ENCODE measurements at regions not wholly inside any gene's neighbourhood (a gene's known extent, or its start where the extent isn't known, plus 50 kb on each side); places are given as distances from the start of the nearest gene placed in this dataset.
"Not testable (repeated sequence)": the region's sequence is repeated elsewhere in the genome, so short reads cannot be mapped to it uniquely, and the experiment has no call there.

- DNase-seq = no peak
Measured at GRCh38 chr2:5187283-5187682, 504.9 kb upstream of the SOX11 start.

DNA sequence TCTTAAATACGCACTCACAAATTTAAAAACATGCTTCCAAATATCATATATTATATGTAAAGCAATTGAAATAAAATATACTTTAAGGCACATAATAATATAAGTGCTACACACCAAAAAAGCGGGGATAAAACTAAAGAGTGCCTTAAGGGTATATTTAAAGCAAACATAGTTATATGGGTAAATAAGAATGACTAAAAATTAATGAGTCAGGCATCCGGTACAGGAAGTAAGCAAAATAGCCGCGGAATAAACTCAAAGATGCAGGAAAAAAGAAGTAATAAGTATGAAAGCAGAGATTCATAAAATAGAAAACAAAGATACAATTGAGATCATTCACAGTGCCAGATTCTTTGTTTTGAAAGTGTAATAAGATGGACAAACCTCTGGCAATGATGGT lies 503.5 kb upstream of the SOX11 start:
- DNase-seq = no peak

GRCh38 chr2:5190023-5190422 lies 502.2 kb upstream of the SOX11 start:
- DNase-seq = no peak

DNA sequence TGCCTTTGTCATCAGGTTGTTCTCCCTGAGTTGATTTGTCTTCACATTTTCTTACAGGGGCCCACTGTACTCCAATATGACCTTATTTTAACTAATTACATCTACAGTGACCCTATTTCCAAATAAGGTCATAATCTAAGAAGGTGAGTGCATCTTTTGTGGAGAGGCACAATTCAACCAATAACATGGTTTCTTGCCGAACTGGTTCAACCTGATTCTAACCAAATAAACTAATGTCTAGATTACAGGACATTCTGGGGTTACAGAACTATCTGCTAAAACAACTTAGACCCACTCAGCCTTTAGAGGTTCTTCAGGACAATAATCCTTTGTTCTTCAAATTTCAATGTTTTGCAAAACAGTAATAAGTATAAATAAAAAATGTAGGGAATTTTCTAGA lies 496.5 kb upstream of the SOX11 start:
- DNase-seq = no peak

DNA sequence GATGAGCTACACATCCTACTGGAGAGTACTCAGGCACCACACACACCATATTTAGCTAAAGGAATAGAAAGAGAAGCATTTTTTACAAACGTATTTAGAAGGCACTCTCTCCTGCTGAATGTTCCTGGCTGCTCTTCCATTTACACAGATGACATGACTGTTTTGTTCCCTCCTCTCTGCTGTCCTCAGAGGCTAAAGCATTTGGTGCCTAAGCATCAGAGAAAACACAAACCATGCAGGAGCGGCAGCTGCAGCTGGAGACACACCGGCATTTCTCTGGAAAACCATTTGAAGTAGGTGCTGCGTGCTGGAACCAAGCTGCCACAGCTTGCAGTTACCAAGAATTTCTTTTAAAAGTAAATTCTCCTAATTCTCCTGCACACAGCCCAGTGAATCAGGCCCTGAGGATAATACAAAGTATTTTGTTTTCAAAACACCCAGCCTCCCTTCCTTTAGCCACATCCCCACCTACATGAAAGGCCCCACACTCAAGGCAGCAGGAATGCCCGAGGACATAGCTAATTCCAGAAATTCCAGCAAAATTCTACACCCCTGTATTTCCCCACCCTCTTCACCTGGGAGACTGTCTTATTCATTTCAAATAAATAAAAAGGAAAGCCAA lies 488.9 kb upstream of the SOX11 start:
- peak; percentile 32 for DNase-seq

GRCh38 chr2:5206742-5207141 lies 485.4 kb upstream of the SOX11 start:
- not testable (repeated sequence) for DNase-seq

DNA sequence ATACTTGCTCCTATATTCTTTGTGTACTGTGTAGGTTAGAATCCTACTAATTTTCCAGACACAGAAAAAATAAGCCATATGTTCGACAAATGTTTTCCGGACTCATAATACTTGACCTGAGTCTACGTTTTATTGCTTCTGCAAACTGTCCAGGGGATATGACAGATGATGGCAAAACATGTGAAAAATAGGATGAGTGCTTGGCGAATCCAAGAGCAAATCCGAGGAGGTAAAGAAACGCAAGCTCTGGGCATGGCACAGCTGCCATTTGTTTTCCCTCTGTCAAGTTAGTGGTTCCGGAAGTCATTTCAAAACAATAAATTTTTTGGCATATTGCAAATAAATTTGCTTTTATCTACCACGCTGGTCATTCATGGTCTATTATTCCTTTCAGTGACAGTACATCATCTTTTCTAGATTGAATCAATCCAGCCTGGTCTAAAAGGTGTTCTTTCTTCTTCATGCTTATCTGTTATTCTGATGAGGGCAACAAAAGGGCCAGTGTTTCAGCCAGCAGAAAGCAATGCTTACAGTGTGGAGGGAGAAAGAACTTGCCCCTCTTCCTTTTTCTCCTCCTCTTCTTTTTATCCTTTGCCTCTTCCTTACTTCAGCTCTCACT lies 476.1 kb upstream of the SOX11 start:
- DNase-seq = no peak

DNA sequence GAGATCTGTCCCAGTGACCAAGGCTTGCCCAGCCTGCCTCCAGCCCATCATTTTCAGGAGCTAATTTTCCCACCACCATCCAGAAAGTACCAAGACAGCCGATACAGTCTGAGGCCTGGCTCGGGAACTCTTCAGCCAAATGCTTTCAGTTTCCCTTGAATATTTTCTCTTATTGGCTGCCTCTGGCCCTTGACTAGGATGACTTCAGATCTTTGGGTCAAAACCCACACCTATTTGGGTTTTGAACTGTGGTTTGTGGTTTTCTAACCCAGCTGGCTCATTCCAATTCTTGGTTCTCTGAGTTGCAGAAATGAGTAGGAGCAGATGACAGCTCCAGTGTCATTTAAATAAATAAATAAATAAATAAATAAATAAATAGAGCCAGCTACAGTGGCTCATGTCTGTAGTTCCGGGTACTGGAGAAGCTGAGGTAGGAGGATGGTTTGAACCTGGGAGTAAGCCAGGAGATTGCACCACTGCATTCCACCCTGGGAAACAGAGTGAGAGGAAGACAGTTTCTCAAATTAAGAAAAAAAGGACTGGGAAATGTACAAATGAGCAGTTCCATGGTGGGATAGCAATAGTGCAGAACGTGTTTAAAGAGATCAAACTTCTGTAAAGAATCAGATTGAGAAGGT lies 465.0 kb upstream of the SOX11 start:
- no peak for DNase-seq

DNA sequence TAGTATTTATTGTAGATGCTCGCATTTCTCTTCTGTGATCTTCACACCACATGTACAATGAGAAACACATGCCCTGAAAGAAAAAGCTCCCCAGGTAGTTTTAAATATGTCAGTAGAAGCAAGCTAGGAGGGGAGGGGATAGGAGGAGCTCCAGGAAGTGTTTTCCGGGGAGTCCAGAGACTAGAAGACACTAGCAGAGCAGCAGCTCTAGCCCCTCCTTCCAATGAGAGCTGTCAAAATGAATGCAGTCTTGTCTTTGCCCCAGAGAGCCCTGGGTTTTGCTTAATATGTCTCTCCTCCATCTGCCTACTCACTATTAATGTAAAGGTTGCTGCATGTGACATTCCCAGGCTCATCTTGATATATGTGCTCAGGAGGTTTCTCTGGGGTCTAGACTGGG lies 462.6 kb upstream of the SOX11 start:
- DNase-seq = no peak

GRCh38 chr2:5230444-5230843 lies 461.7 kb upstream of the SOX11 start:
- DNase-seq = no peak

GRCh38 chr2:5230855-5231254 lies 461.3 kb upstream of the SOX11 start:
- no peak for DNase-seq

DNA sequence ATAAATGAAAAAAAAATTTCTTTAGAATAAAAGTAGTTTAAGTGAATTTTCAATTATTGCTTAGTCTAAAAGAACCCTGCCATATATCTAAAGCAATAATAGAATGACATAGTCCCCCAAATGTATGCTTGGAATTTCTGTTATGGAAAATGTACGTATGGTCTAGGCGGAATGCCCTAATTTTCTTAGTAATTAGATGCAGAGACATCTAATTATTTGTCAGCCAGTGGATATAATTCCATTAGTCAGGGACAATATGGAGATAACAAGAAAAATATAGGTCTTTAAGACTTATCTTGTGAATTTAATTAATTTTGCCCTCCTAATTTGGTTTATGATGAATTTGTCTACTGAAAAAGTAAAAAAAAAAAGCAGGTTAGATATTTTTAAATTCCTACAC lies 460.9 kb upstream of the SOX11 start:
- no peak for DNase-seq

GRCh38 chr2:5234563-5234962 lies 457.6 kb upstream of the SOX11 start:
- no peak for DNase-seq

DNA sequence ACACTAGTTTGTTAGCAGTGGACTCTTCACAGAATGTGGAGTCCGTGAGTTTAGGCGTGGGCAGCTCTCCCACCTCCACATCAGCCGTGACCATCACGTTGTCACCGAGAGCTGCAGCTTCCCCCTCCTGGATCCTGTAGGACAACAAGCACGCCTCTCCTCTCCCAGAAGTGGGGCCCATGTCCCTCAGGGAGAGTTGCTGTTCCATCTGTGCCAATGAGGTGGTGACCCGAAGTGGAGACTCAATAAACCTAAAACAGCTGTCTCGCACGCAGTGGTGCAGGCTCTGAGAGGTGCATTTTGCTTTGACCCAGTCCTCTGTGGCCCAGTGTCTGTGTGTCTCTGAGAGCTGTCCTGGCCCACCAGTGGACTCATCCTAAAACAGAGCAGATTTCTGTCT lies 456.5 kb upstream of the SOX11 start:
- DNase-seq = no peak

GRCh38 chr2:5236249-5236648 lies 455.9 kb upstream of the SOX11 start:
- DNase-seq = no peak

GRCh38 chr2:5242751-5243150 lies 449.4 kb upstream of the SOX11 start:
- DNase-seq = no peak

GRCh38 chr2:5250482-5250881 lies 441.7 kb upstream of the SOX11 start:
- DNase-seq = peak; percentile 74

GRCh38 chr2:5253263-5253662 lies 438.9 kb upstream of the SOX11 start:
- DNase-seq = no peak

GRCh38 chr2:5254791-5255332 lies 437.3 kb upstream of the SOX11 start:
- DNase-seq = no peak

GRCh38 chr2:5263291-5263690 lies 428.9 kb upstream of the SOX11 start:
- no peak for DNase-seq

DNA sequence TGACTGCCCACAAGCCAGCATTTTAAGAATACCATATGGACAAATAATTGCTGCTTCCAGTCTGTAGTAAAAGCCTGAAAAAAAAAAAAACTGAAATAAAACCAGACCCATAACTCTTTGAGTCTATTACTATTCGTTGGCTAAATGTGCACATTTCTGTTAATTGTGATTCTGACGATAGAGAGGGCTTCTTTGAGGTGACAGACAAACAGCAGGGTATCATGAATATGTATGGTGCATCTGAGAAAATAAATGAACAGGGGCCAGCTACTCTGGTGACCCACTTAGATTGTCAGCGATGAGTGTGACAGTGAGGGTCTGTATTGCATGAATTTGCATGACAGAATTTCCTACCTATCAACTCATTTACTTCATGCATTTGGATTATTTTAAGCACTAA lies 427.8 kb upstream of the SOX11 start:
- DNase-seq = no peak

GRCh38 chr2:5285061-5285460 lies 407.1 kb upstream of the SOX11 start:
- DNase-seq = no peak

GRCh38 chr2:5285872-5286769 lies 406.1 kb upstream of the SOX11 start:
- DNase-seq = no peak

Data from NCI-H2171 treated with DMSO at 0.1 percent for 48 hours (cell line).